ENCODE measurements at regions not wholly inside any gene's neighbourhood (a gene's known extent, or its start where the extent isn't known, plus 50 kb on each side); places are given as distances from the start of the nearest gene placed in this dataset.

GRCh38 chr15:66848686-66849392 is 146.8 kb downstream of the SMAD6 start:
- DNase-seq, result no peak

DNA sequence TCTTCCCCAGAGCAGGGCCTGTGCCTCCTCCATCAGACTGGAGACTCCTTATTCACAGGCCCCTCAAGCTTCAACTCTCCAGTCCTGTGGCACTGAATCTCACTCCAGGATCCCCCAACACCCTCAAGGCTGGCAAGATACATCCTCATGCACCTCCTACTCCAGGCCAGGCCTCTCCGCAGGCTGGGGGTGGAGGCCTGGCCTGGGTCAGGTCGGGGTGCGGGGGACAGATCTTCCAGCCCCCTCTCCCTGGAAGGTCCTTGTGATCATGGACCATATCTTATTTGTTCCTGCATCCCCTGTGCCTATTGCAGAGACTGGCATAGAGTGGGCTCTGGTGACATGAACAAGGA is 147.3 kb downstream of the SMAD6 start:
- DNase-seq, result no peak

- DNase-seq, result no peak
These were observed 147.7 kb downstream of the SMAD6 start for GRCh38 chr15:66849746-66850077.

DNA sequence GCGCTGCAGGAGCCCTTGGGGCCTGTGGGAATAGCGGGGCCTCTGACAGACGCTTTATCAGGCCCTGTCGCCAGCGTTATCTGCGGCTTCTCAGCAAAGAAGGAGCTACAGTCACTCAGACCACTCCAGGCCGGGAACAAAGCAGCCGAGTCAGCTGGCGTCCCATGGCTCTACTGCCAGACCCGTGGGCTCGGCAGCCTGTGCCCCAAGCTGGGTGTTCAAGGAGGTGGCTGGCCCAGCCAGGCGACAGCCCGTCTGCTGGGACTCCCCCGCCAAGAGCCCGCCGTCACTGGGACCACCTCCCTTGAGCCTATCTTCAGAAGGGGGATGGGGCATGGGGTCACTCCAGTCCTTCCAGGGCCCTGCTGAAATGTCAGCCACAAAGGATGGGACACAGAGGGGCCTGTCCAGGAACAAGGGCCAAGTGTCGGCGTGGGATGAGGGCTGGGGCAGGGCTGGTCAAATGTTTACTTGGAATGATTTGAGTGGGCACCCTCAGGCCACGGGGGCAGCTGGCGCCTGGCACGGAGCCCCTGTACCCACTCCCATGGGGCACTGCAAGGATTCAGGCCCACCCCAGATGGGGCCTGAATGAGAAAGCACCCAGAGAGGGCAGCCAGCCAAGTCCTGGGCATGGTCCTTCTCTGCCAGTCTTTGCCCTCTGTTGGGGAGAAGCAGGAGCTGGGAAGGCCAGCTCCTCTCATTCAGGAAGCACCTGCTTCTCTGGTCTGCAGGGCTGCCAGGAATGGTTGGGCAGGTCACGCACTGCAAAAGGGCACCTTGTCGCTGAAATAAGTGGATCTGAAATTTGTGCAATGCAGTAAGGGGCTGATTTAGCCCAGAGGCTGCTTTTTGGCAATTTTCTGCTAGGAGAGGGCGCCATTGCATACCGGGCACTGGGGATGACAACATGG is 148.3 kb downstream of the SMAD6 start:
- no peak for DNase-seq

GRCh38 chr15:66850996-66851310 is 148.9 kb downstream of the SMAD6 start:
- no peak for DNase-seq

GRCh38 chr15:66851311-66852063 is 149.5 kb downstream of the SMAD6 start:
- DNase-seq, result peak; percentile 82

DNA sequence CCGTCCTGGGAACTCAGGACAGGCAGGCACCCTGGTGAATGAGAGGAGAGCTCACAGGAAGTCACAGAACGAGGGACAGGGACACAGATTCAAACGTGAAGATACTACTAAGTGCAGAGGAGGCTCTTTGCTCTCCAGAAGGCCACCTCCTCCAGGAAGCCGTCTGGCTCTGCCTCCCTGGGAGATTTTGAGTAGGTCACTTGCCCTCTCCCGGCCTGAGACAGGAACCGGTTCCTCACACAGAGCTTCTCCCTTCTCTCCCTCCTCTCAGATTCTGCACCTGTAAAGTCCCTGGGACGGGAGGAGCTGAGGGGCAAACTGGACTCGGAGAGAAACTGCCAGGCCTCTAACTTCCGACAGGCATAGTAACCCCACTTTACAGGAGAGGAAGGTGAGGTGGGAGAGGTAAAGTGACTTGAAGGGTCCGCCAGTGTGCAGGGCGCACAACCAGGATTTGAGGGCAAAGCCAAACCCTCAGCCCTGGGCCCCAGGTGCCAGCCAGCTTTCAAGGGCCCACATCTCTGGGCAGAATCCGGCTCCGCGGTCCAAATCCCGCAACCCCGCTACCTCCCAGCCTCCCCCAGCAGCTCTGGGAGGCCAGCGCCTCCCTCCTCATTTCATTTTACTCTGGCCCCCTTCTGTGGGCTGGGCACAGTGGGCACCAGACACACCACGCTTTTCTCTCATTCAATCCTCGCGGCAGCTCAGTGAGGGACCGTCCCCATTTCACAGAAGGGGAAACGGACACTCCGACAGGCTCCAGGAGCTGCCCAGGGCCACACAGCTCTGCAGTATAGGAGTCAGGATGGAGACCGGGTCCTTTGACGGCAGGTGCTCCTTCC is 150.2 kb downstream of the SMAD6 start:
- no peak for DNase-seq

GRCh38 chr15:66854012-66854965 is 152.3 kb downstream of the SMAD6 start:
- no peak for DNase-seq

- DNase-seq, result no peak
These were observed 153.0 kb downstream of the SMAD6 start for GRCh38 chr15:66855041-66855440.

DNA sequence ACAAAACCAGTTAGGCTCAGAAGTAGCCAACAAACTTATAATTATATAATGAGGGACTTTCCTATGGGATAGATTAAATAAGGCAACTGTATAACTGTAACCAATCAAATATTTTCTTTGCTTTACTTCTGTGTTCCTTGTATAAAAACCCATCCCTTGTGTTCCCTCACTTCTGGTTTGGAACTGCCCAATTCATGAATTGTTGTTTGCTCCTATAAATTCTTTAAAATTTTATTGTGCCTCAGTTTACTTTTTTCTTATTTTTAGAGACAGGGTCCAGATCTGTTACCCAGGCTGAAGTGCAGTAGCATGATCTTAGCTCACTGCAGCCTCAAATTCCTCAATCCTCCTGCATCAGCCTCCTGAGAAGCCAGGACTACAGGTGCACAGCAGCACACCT is 155.7 kb downstream of the SMAD6 start:
- no peak for DNase-seq

DNA sequence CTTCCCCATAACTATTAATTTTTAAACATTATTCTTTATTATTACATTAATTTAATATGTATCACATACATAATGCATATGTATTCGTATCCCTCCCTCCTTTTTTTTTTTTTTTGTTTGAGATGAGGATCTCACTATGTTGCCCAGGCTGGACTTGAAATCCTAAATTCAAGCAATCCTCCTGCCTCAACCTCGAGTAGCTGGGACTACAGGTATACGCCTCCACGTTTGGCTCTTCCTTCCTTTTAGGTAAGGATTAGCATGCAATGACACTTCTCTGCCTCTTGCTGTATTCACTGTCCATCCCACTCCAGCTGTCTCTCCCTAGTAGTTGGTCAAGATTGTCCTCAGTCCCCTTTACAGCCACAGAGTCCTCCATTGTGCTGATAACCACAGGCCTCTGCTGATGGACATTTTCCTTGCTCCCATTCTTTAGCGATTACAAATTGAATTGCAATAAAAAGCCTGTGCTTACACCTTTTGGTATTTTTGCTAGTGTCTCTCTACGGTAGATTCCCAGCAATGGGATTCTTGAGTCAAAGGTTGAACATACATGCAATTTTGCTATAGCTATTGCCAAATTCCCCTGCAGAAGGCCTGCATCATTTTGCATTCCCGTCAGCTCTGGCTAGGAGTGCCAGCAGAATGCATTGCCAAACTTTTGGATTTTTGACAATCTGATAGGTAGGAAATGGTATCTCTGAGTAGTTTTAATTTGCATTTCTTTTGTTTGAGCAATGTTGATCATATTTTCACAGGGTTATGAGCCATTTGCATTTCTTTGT is 156.6 kb downstream of the SMAD6 start:
- DNase-seq, result no peak

DNA sequence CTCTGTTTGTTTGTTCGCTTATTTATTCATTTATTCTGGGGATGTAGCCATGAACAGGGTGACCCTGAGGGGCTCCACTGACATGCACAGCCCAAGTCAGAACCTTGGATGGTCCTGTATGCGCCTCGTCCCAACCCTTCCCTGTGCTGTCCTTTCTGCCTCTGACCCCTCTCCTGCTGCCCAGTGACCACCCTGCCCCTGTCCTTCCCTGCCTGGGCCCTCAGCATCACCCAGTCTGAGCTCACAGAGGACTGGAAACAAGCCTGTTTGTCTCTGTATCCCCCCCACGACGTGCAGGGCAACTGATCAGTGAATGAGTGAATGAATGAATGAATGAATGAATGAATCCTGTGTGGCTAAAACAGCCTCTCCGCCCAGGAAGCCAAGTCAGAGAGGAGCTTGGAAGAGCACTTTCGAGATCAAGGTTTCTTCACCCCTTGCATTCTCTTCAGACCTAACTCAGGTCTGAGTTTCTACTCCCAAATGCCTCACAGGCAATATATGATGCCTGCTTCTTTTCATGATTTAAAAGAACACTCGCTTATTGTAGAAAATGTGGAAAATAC is 157.7 kb downstream of the SMAD6 start:
- DNase-seq, result no peak

DNA sequence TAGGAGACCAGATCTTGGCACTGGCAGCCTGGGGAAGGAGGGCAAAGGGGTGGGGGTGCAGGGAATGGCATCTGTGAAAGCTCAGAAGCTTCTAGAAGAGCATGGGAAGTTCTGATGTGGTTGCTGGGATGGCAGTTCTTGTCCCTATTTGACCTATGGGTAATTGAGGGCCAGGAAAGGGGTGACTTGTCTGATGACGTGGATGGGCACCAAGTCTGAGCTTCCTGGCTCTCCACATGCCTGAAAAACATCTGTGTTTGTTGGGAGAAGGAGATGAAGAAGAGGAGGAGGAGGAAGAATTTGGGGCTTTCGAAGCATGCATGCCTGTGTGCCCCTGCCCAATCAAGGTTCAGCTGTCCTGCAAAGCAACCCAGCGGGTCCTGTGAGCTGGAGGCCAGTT is 158.8 kb downstream of the SMAD6 start:
- no peak for DNase-seq

DNA sequence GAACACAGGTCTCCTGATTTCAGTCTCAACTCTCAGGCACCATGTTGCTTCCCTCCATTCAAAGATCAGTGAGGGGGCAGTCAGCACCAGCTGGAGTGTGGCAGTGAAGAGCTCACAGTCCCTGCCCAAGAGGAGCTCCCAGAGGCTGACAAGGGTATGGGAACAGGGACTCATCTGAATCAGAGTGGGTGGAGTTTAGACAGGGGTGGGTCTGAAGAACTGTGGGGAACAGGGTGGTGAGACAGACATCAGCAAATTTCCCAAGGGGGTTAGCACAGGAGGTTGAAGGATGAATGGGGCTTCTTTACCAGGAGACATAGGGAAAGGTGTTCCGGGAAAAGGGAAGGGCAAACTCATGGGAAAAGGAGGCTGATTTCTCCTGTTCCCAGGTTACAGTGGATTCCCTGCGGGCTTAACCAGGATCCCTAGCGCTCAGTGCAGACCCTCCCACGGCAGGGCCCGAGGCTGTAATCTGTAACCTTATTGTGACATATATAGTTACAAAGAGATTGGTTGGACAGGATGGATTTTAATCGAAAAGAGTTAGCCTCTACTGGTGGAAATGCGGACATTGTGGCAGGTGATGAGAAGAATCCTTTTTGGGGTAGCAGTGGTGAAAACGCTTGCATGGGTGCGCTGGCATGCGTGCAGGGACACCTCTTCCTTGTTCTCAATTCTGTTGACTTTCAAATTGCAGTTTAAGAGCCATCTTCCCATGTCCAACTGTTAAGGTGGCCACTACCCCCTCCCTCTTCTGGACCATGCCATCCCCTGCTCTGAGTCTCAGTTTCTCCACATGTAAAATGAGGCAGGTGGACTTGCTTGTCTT is 160.3 kb downstream of the SMAD6 start:
- DNase-seq, result no peak

DNA sequence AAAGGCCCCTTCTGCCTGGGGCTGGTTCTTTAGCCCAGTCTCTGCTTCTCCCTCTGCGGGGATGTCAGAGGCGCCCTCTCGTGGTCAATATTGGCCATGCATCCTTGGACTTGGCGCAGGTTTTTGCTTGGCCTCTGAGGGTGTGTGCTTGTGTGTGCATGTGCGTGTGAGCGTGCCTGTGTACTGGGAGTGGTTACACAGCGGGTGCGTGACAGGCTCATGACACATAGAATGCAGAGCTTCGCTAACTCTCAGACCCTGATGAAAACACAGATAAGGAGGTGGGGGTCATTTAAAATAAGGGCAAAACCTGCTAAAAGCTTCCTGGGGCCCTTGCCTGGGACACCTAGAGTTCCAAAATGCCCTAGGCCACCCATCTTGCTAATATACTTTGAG is 160.9 kb downstream of the SMAD6 start:
- peak; percentile 74 for DNase-seq

- DNase-seq, result no peak
These were observed 161.5 kb downstream of the SMAD6 start for GRCh38 chr15:66863390-66864085.

DNA sequence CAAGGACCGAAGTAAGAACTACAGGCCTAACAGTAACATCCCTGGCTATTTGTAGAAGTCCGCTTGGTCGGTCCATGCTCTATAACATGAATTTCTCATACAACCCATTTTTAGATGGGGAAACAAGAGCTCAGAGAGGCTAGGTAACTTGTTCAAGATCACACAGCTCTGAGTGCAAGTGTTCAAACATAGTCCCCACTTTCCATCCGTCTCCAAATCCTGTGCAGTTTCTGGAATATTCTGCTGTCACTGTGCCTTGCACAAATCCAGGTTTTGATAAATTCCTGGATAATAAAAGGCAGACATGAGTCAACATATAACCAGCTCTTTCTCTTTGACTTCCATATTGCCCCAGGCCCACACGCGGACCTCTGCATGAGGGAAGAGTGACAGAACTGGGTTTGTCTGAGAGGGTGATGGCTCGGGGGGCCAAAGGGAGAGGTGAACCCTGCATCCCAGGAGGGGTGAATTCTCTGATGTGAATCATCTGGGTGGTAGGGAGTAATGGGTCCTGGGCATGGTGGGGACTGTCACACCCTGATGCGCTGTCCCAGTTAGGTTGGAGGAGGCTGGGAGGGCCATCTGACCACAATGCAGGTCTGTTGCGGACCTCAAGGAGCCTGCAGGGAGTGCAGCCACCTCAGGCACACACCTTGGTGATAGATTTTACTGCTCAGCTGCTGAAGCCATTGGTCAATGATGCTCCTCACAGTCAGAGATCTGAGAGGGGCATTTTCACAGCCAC is 162.2 kb downstream of the SMAD6 start:
- DNase-seq, result no peak

- no peak for DNase-seq
These were observed 162.8 kb downstream of the SMAD6 start for GRCh38 chr15:66864871-66865281.
